HEK293 (cell line): ENCODE measurements at regions not wholly inside any gene's neighbourhood (a gene's known extent, or its start where the extent isn't known, plus 50 kb on each side); places are given as distances from the start of the nearest gene placed in this dataset.

Source experiments
- CTCF ChIA-PET: fragments of 350-600 bp; formaldehyde crosslinking; extraction: SDS; loops from one replicate; lab custom pipeline; 2021; ENCODE audit warnings: antibody characterized with exemption; lab: Yijun Ruan, JAX
- POLR2A ChIA-PET: fragments of 300-600 bp; formaldehyde crosslinking; extraction: SDS; loops from one replicate; lab custom pipeline; 2020; ENCODE audit warnings: antibody characterized with exemption, inconsistent platforms; lab: Yijun Ruan, JAX
- H3K27ac ChIP-seq: fragments of 200-500 bp; sonication (Bioruptor generic); 2 replicates; pipeline ENCODE4 v1.5.1; 2014; ENCODE audit warnings: low read depth, low read length, control low read depth, inconsistent platforms; ENCODE audit errors: extremely low read depth
- H3K36me3 ChIP-seq, 2 experiments: fragments of 200-500 bp in 1 of 2; sonication (Bioruptor generic) in 1 of 2; 1 replicate in 1 of 2; 2 replicates in 1 of 2; pipeline ENCODE4 v1.5.1; 2014 to 2017; ENCODE audit warnings: inconsistent platforms in 2 of 2, low read length in 2 of 2; ENCODE audit not compliant: control insufficient read depth in 2 of 2, insufficient read depth in 1 of 2
- H3K4me1 ChIP-seq: fragments of 200-500 bp; sonication (Bioruptor generic); 2 replicates; pipeline ENCODE4 v1.5.1; 2014; ENCODE audit warnings: mild to moderate bottlenecking, low read length, inconsistent platforms; ENCODE audit not compliant: control insufficient read depth, insufficient read depth
- H3K4me3 ChIP-seq: 2 replicates; pipeline ENCODE4 v1.5.1; 2011; ENCODE audit warnings: low read depth, mild to moderate bottlenecking, control low read depth, low read length, moderate library complexity
- H3K9me3 ChIP-seq: fragments of 200-500 bp; sonication (Bioruptor generic); 2 replicates; pipeline ENCODE4 v1.5.1; 2014; ENCODE audit warnings: low read depth, low read length, inconsistent platforms; ENCODE audit not compliant: control insufficient read depth, insufficient read depth
- HIC1 ChIP-seq: fragments of 450-650 bp; formaldehyde crosslinking; IDR thresholded peaks from 2 replicates; pipeline ENCODE4 v1.5.1; 2016; ENCODE audit warnings: missing biosample characterization, missing genetic modification characterization
- KLF7 ChIP-seq: fragments of 450-650 bp; formaldehyde crosslinking; IDR thresholded peaks from 2 replicates; pipeline ENCODE4 v1.5.1; 2016; ENCODE audit warnings: missing biosample characterization, missing genetic modification characterization, borderline replicate concordance
- ZFP3 ChIP-seq: fragments of 450-650 bp; formaldehyde crosslinking; IDR thresholded peaks from 2 replicates; pipeline ENCODE4 v1.5.1; 2016; ENCODE audit warnings: low read depth, missing biosample characterization, missing genetic modification characterization
- ZNF132 ChIP-seq: fragments of 450-650 bp; formaldehyde crosslinking; IDR thresholded peaks from 2 replicates; pipeline ENCODE4 v1.5.1; 2017; ENCODE audit warnings: missing biosample characterization, missing genetic modification characterization, borderline replicate concordance
- ZNF138 ChIP-seq: fragments of 450-650 bp; formaldehyde crosslinking; IDR thresholded peaks from 2 replicates; pipeline ENCODE4 v1.5.1; 2016; ENCODE audit warnings: missing biosample characterization, missing genetic modification characterization, borderline replicate concordance
- ZNF19 ChIP-seq: fragments of 450-650 bp; formaldehyde crosslinking; IDR thresholded peaks from 2 replicates; pipeline ENCODE4; 2016; ENCODE audit warnings: missing biosample characterization, missing genetic modification characterization, low read depth
- ZNF214 ChIP-seq: fragments of 450-650 bp; formaldehyde crosslinking; IDR thresholded peaks from 2 replicates; pipeline ENCODE4 v1.5.1; 2017; ENCODE audit warnings: missing biosample characterization, mild to moderate bottlenecking, missing genetic modification characterization, borderline replicate concordance
- ZNF423 ChIP-seq: fragments of 450-650 bp; formaldehyde crosslinking; IDR thresholded peaks from 2 replicates; pipeline ENCODE4 v1.5.1; 2016; ENCODE audit warnings: missing biosample characterization, missing genetic modification characterization
- ZNF473 ChIP-seq: fragments of 450-650 bp; formaldehyde crosslinking; IDR thresholded peaks from 2 replicates; pipeline ENCODE4 v1.5.1; 2017; ENCODE audit warnings: missing biosample characterization, missing genetic modification characterization
- ZNF555 ChIP-seq: fragments of 450-650 bp; formaldehyde crosslinking; conservative IDR thresholded peaks from 2 replicates; pipeline ENCODE4 v1.5.1; 2017; ENCODE audit warnings: missing biosample characterization, mild to moderate bottlenecking, missing genetic modification characterization, inconsistent platforms
- ZNF596 ChIP-seq: fragments of 450-650 bp; IDR thresholded peaks from 2 replicates; pipeline ENCODE4 v1.5.0; 2018; ENCODE audit warnings: missing biosample characterization, mild to moderate bottlenecking, missing genetic modification characterization, moderate library complexity
- ZNF621 ChIP-seq: fragments of 450-650 bp; formaldehyde crosslinking; IDR thresholded peaks from 2 replicates; pipeline ENCODE4 v1.5.1; 2017; ENCODE audit warnings: missing biosample characterization, missing genetic modification characterization
- ZNF645 ChIP-seq: fragments of 450-650 bp; formaldehyde crosslinking; IDR thresholded peaks from 2 replicates; pipeline ENCODE4; 2016; ENCODE audit warnings: missing biosample characterization, missing genetic modification characterization
- ZNF658 ChIP-seq: fragments of 450-650 bp; formaldehyde crosslinking; IDR thresholded peaks from 2 replicates; pipeline ENCODE4; 2016; ENCODE audit warnings: missing biosample characterization, missing genetic modification characterization
- ZNF768 ChIP-seq: fragments of 450-650 bp; formaldehyde crosslinking; IDR thresholded peaks from 2 replicates; pipeline ENCODE4 v1.5.1; 2018; ENCODE audit warnings: missing biosample characterization, mild to moderate bottlenecking, missing genetic modification characterization
- ZNF785 ChIP-seq: fragments of 450-650 bp; formaldehyde crosslinking; IDR thresholded peaks from 2 replicates; pipeline ENCODE4 v1.5.1; 2016; ENCODE audit warnings: missing biosample characterization, missing genetic modification characterization
- ZNF830 ChIP-seq: fragments of 450-650 bp; IDR thresholded peaks from 2 replicates; pipeline ENCODE4 v1.5.0; 2018; ENCODE audit warnings: missing biosample characterization, missing genetic modification characterization, low read depth, mild to moderate bottlenecking, moderate library complexity
- ZSCAN18 ChIP-seq: fragments of 450-650 bp; formaldehyde crosslinking; IDR thresholded peaks from 2 replicates; pipeline ENCODE4 v1.5.1; 2016; ENCODE audit warnings: missing biosample characterization, missing genetic modification characterization
- TF ChIP-seq, protein P1 (sequence below): fragments of 450-650 bp; formaldehyde crosslinking; IDR thresholded peaks from 2 replicates; pipeline ENCODE4 v1.5.1; 2016; ENCODE audit warnings: missing biosample characterization, missing genetic modification characterization

GRCh38 chr18:73544617-73545016 is 603.0 kb downstream of the FBXO15 start:
- TF ChIP-seq ZNF658 (tag by site-specific recombination) (no peak), HIC1 (no peak), ZSCAN18 (no peak), ZNF19 (tag by site-specific recombination) (no peak), ZNF768 (tag by site-specific recombination) (no peak), ZNF423 (tag by site-specific recombination) (no peak), ZNF138 (tag by site-specific recombination) (no peak), ZNF830 (tag by site-specific recombination) (no peak)
- Histone ChIP-seq H3K27ac (no peak overlapping the region), H3K9me3 (no peaks in the 10 kb centered on the region), H3K36me3 (no peaks in the 10 kb centered on the region), H3K4me1 (no peaks in the 10 kb centered on the region), H3K4me3 (no peak overlapping the region)
- CTCF ChIA-PET, result no interaction called here
- POLR2A ChIA-PET, result no interaction called here

DNA sequence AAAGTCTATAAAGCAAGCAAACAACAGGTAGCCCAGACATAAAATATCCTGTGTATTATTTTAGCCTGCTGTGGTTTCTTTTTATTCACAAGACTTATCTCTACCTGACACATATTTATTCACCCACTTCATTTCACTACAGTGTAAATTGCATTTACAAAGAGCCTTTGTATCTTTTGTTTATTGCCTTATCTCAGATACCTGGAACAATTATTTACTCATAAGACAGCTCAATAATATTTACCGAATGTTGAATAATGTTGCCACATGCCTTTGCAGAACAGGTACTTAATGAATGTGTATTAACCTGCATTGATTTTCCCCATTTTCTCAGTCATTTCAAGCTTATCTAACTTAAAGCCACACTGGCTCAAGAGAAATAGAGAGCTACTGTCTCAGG is 603.6 kb downstream of the FBXO15 start:
- no peak overlapping the region for H3K4me3 ChIP-seq
- no peaks in the 10 kb centered on the region for H3K36me3 ChIP-seq
- no peaks in the 10 kb centered on the region for H3K4me1 ChIP-seq
- H3K9me3 ChIP-seq, result no peaks in the 10 kb centered on the region
- ChIA-PET POLR2A (no interaction called here), CTCF (interaction anchor here (0.6 kb wide), 1 partner anchor 165 kb away, joined by 3 read pairs; no protein-coding TSS in a partner anchor)
- H3K27ac ChIP-seq, result no peak overlapping the region
- TF ChIP-seq ZNF596 (no peak), ZNF785 (tag by site-specific recombination) (no peak), ZFP3 (tag by site-specific recombination) (no peak), KLF7 (tag by site-specific recombination) (no peak), ZNF214 (tag by site-specific recombination) (no peak), ZNF621 (tag by site-specific recombination) (no peak), ZNF555 (tag by site-specific recombination) (no peak), ZNF473 (tag by site-specific recombination) (no peak), ZNF132 (tag by site-specific recombination) (no peak), ZNF645 (tag by site-specific recombination) (no peak)
- TF ChIP-seq, protein P1, sequence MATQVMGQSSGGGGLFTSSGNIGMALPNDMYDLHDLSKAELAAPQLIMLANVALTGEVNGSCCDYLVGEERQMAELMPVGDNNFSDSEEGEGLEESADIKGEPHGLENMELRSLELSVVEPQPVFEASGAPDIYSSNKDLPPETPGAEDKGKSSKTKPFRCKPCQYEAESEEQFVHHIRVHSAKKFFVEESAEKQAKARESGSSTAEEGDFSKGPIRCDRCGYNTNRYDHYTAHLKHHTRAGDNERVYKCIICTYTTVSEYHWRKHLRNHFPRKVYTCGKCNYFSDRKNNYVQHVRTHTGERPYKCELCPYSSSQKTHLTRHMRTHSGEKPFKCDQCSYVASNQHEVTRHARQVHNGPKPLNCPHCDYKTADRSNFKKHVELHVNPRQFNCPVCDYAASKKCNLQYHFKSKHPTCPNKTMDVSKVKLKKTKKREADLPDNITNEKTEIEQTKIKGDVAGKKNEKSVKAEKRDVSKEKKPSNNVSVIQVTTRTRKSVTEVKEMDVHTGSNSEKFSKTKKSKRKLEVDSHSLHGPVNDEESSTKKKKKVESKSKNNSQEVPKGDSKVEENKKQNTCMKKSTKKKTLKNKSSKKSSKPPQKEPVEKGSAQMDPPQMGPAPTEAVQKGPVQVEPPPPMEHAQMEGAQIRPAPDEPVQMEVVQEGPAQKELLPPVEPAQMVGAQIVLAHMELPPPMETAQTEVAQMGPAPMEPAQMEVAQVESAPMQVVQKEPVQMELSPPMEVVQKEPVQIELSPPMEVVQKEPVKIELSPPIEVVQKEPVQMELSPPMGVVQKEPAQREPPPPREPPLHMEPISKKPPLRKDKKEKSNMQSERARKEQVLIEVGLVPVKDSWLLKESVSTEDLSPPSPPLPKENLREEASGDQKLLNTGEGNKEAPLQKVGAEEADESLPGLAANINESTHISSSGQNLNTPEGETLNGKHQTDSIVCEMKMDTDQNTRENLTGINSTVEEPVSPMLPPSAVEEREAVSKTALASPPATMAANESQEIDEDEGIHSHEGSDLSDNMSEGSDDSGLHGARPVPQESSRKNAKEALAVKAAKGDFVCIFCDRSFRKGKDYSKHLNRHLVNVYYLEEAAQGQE (tag by site-specific recombination), result no peak
